Keratinocyte (primary cell): ENCODE measurements at regions not wholly inside any gene's neighbourhood (a gene's known extent, or its start where the extent isn't known, plus 50 kb on each side); places are given as distances from the start of the nearest gene placed in this dataset.

ENCODE experiments used
- DNase-seq: peaks from one replicate; pipeline ENCODE4 v3.0.0-alpha.2; 2011; ENCODE audit warnings: low read depth, missing footprints, low spot score
- FAIRE-seq: peaks from 2 replicates; lab custom pipeline; 2011; peaks lifted over from hg19 to GRCh38; lab: Jason Lieb, UNC
- H2AFZ ChIP-seq: 2 replicates; pipeline ENCODE4 v1.6.0; 2012; ENCODE audit warnings: low read length, control low read depth, inconsistent platforms; ENCODE audit not compliant: control insufficient read depth
- H3K27ac ChIP-seq: 2 replicates; pipeline ENCODE4 v1.5.1; 2011; ENCODE audit warnings: low read length; ENCODE audit not compliant: control insufficient read depth, insufficient read depth
- H3K27me3 ChIP-seq: 3 replicates; pipeline ENCODE4 v1.6.0; 2011; ENCODE audit warnings: low read length; ENCODE audit not compliant: control insufficient read depth, insufficient read depth; ENCODE audit errors: extremely low read depth
- H3K36me3 ChIP-seq, 2 experiments: 2 replicates in 1 of 2; 3 replicates in 1 of 2; pipeline ENCODE4 v1.5.1; 2011; ENCODE audit warnings: low read length in 2 of 2, mild to moderate bottlenecking in 1 of 2; ENCODE audit not compliant: control insufficient read depth in 2 of 2, insufficient read depth in 2 of 2; ENCODE audit errors: extremely low read depth in 1 of 2
- H3K4me1 ChIP-seq: 3 replicates; pipeline ENCODE4 v1.5.1; 2011; ENCODE audit warnings: low read length; ENCODE audit not compliant: control insufficient read depth, insufficient read depth; ENCODE audit errors: extremely low read depth
- H3K4me2 ChIP-seq: 3 replicates; pipeline ENCODE4 v1.6.0; 2011; ENCODE audit warnings: low read depth, low read length; ENCODE audit not compliant: control insufficient read depth, insufficient read depth; ENCODE audit errors: extremely low read depth
- H3K4me3 ChIP-seq, 3 experiments: fragments of 200-600 bp in 1 of 3; sonication (generic) in 1 of 3; 2 replicates in 2 of 3; 3 replicates in 1 of 3; pipeline ENCODE4 v1.5.1; 2011 to 2016; ENCODE audit warnings: low read length in 3 of 3, mild to moderate bottlenecking in 3 of 3, control low read depth in 2 of 3, inconsistent platforms in 1 of 3, low read depth in 1 of 3, mixed read lengths in 1 of 3, mixed run types in 1 of 3, moderate library complexity in 1 of 3; ENCODE audit not compliant: control insufficient read depth in 2 of 3, insufficient read depth in 2 of 3; ENCODE audit errors: extremely low read depth in 1 of 3
- H3K79me2 ChIP-seq: 2 replicates; pipeline ENCODE4 v1.6.0; 2012; ENCODE audit warnings: low read length; ENCODE audit not compliant: control insufficient read depth, insufficient read depth
- H3K9ac ChIP-seq: 3 replicates; pipeline ENCODE4 v1.6.0; 2011; ENCODE audit warnings: low read length; ENCODE audit not compliant: control insufficient read depth, insufficient read depth; ENCODE audit errors: extremely low read depth
- H3K9me1 ChIP-seq: 3 replicates; pipeline ENCODE4 v1.6.0; 2011; ENCODE audit warnings: low read length; ENCODE audit not compliant: control insufficient read depth, insufficient read depth; ENCODE audit errors: extremely low read depth
- H3K9me3 ChIP-seq: 2 replicates; pipeline ENCODE4 v1.5.1; 2012; ENCODE audit warnings: low read depth, low read length; ENCODE audit not compliant: control insufficient read depth
- H4K20me1 ChIP-seq: 3 replicates; pipeline ENCODE4 v1.6.0; 2011; ENCODE audit warnings: low read length; ENCODE audit not compliant: control insufficient read depth, insufficient read depth; ENCODE audit errors: extremely low read depth
- EZH2 ChIP-seq: IDR thresholded peaks from one replicate; pipeline ENCODE4 v1.6.1; 2012; ENCODE audit warnings: inconsistent platforms, mild to moderate bottlenecking, low read length, moderate library complexity
- dilution Hi-C: fragments of 300-500 bp; cut with MboI; formaldehyde crosslinking; loops from one replicate; pipeline ENCODE4 v1.7.0; 2020; ENCODE audit warnings: low sequenced_read_pairs; ENCODE audit not compliant: extremely low pct_ligation_motif_present
- TF ChIP-seq, protein P1 (sequence below), 3 experiments: IDR thresholded peaks in 1 of 3; conservative IDR thresholded peaks in 1 of 3; optimal IDR thresholded peaks in 1 of 3; 2 replicates in 2 of 3; 3 replicates in 1 of 3; pipeline versions ENCODE3 to v1.5.1; 2011; ENCODE audit warnings: low read length in 3 of 3, mild to moderate bottlenecking in 3 of 3, moderate library complexity in 2 of 3, control low read depth in 1 of 3, inconsistent platforms in 1 of 3; ENCODE audit not compliant: insufficient read depth in 2 of 3; ENCODE audit errors: extremely low read depth in 1 of 3

GRCh38 chr4:19700992-19701391 lies 550.7 kb upstream of the SLIT2 start:
- Histone ChIP-seq H3K9ac (no peak overlapping the region), H3K79me2 (no peaks in the 10 kb centered on the region), H3K9me3 (peaks cover 1% of the 10 kb centered on the region), H3K36me3 (no peaks in the 10 kb centered on the region), H3K4me2 (no peak overlapping the region), H3K27ac (no peak overlapping the region), H4K20me1 (no peaks in the 10 kb centered on the region), H3K4me3 (no peak overlapping the region), H3K27me3 (no peaks in the 10 kb centered on the region), H3K9me1 (no peaks in the 10 kb centered on the region), H2AFZ (no peak overlapping the region), H3K4me1 (no peaks in the 10 kb centered on the region)
- dilution Hi-C loops: no loop called here
- no peak for TF ChIP-seq EZH2
- TF ChIP-seq, protein P1, sequence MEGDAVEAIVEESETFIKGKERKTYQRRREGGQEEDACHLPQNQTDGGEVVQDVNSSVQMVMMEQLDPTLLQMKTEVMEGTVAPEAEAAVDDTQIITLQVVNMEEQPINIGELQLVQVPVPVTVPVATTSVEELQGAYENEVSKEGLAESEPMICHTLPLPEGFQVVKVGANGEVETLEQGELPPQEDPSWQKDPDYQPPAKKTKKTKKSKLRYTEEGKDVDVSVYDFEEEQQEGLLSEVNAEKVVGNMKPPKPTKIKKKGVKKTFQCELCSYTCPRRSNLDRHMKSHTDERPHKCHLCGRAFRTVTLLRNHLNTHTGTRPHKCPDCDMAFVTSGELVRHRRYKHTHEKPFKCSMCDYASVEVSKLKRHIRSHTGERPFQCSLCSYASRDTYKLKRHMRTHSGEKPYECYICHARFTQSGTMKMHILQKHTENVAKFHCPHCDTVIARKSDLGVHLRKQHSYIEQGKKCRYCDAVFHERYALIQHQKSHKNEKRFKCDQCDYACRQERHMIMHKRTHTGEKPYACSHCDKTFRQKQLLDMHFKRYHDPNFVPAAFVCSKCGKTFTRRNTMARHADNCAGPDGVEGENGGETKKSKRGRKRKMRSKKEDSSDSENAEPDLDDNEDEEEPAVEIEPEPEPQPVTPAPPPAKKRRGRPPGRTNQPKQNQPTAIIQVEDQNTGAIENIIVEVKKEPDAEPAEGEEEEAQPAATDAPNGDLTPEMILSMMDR (optimal IDR thresholded peaks at IDR 0.05 in 1 of 3, IDR thresholded peaks at IDR 0.05 in 1 of 3, conservative IDR thresholded peaks at IDR 0.05 in 1 of 3; ENCODE audit: extremely low read depth in 1 of 3, insufficient read depth in 2 of 3, low read length in 3 of 3): no peak
- DNase-seq (no peak), FAIRE-seq (no peak)

GRCh38 chr4:19698961-19699360 lies 552.7 kb upstream of the SLIT2 start:
- Histone ChIP-seq H3K4me3 (no peak overlapping the region), H2AFZ (no peak overlapping the region), H3K9me1 (no peaks in the 10 kb centered on the region), H3K36me3 (no peaks in the 10 kb centered on the region), H3K27ac (no peak overlapping the region), H3K4me1 (no peaks in the 10 kb centered on the region), H3K79me2 (no peaks in the 10 kb centered on the region), H3K9me3 (peaks cover 1% of the 10 kb centered on the region), H3K27me3 (no peaks in the 10 kb centered on the region), H3K9ac (no peak overlapping the region), H3K4me2 (no peak overlapping the region), H4K20me1 (no peaks in the 10 kb centered on the region)
- no peak for FAIRE-seq
- DNase-seq: no peak
- TF ChIP-seq EZH2: no peak
- TF ChIP-seq, protein P1 (optimal IDR thresholded peaks at IDR 0.05 in 1 of 3, IDR thresholded peaks at IDR 0.05 in 1 of 3, conservative IDR thresholded peaks at IDR 0.05 in 1 of 3; ENCODE audit: extremely low read depth in 1 of 3, insufficient read depth in 2 of 3, low read length in 3 of 3): no peak
- dilution Hi-C loops: no loop called here
